Activated CD4-positive, CD25-positive, alpha-beta regulatory T cell treated with anti-CD3 and anti-CD28 coated beads, Interleukin-2, amount 50 U/mL, for 72 hours (primary cell): ENCODE measurements at regions not wholly inside any gene's neighbourhood (a gene's known extent, or its start where the extent isn't known, plus 50 kb on each side); places are given as distances from the start of the nearest gene placed in this dataset.

Source experiments
- DNase-seq: peaks from one replicate; pipeline ENCODE4 v3.0.0; 2021

- DNase-seq, result no peak
Measured at GRCh38 chr11:19460718-19461405, 220.1 kb upstream of the E2F8 start.

GRCh38 chr11:19459240-19459639 lies 218.5 kb upstream of the E2F8 start:
- no peak for DNase-seq

GRCh38 chr11:19458721-19459120 lies 218.0 kb upstream of the E2F8 start:
- DNase-seq, result no peak

- DNase-seq, result no peak
Measured at GRCh38 chr11:19458231-19458630, 217.5 kb upstream of the E2F8 start.

- no peak for DNase-seq
Measured at GRCh38 chr11:19455731-19456130, 215.0 kb upstream of the E2F8 start.

GRCh38 chr11:19453651-19454257 lies 213.0 kb upstream of the E2F8 start:
- DNase-seq, result no peak

GRCh38 chr11:19451609-19452008 lies 210.9 kb upstream of the E2F8 start:
- no peak for DNase-seq

GRCh38 chr11:19450282-19450681 lies 209.5 kb upstream of the E2F8 start:
- no peak for DNase-seq

- DNase-seq, result no peak
Measured at GRCh38 chr11:19448651-19449050, 207.9 kb upstream of the E2F8 start.

GRCh38 chr11:19447150-19447566 lies 206.4 kb upstream of the E2F8 start:
- no peak for DNase-seq

- no peak for DNase-seq
Measured at GRCh38 chr11:19445771-19446170, 205.0 kb upstream of the E2F8 start.

GRCh38 chr11:19444231-19444630 lies 203.5 kb upstream of the E2F8 start:
- no peak for DNase-seq

GRCh38 chr11:19442554-19442910 lies 201.8 kb upstream of the E2F8 start:
- DNase-seq, result no peak

GRCh38 chr11:19441752-19442553 lies 201.2 kb upstream of the E2F8 start:
- DNase-seq, result peak; percentile 33

GRCh38 chr11:19441288-19441687 lies 200.5 kb upstream of the E2F8 start:
- DNase-seq, result no peak

GRCh38 chr11:19437760-19438159 lies 197.0 kb upstream of the E2F8 start:
- DNase-seq, result no peak

GRCh38 chr11:19436932-19437331 lies 196.2 kb upstream of the E2F8 start:
- DNase-seq, result no peak

- no peak for DNase-seq
Measured at GRCh38 chr11:19435306-19435989, 194.7 kb upstream of the E2F8 start.

- DNase-seq, result no peak
Measured at GRCh38 chr11:19433791-19434190, 193.0 kb upstream of the E2F8 start.

GRCh38 chr11:19433367-19433766 lies 192.6 kb upstream of the E2F8 start:
- no peak for DNase-seq

GRCh38 chr11:19432370-19433061 lies 191.8 kb upstream of the E2F8 start:
- no peak for DNase-seq

GRCh38 chr11:19430754-19431398 lies 190.1 kb upstream of the E2F8 start:
- DNase-seq, result no peak
